ENCODE measurements at regions not wholly inside any gene's neighbourhood (a gene's known extent, or its start where the extent isn't known, plus 50 kb on each side); places are given as distances from the start of the nearest gene placed in this dataset.

- DNase-seq (ENCODE audit: low read depth in 2 of 2, low spot score in 1 of 2) = no peak
These were observed 640.2 kb downstream of the SATB2 start for GRCh38 chr2:198817536-198817935.

GRCh38 chr2:198815626-198816025, 642.1 kb downstream of the SATB2 start:
- no peak for DNase-seq (ENCODE audit: low read depth in 2 of 2, low spot score in 1 of 2)

- no peak for DNase-seq (ENCODE audit: low read depth in 2 of 2, low spot score in 1 of 2)
These were observed 646.5 kb downstream of the SATB2 start for GRCh38 chr2:198811198-198811597.

GRCh38 chr2:198809976-198810375, 647.8 kb downstream of the SATB2 start:
- DNase-seq (ENCODE audit: low read depth in 2 of 2, low spot score in 1 of 2) = no peak

GRCh38 chr2:198807131-198807530, 650.6 kb downstream of the SATB2 start:
- no peak for DNase-seq (ENCODE audit: low read depth in 2 of 2, low spot score in 1 of 2)

- no peak for DNase-seq (ENCODE audit: low read depth in 2 of 2, low spot score in 1 of 2)
These were observed 662.3 kb downstream of the SATB2 start for GRCh38 chr2:198795419-198795818.

GRCh38 chr2:198791623-198792022, 666.1 kb downstream of the SATB2 start:
- DNase-seq (ENCODE audit: low read depth in 2 of 2, low spot score in 1 of 2) = no peak

- no peak for DNase-seq (ENCODE audit: low read depth in 2 of 2, low spot score in 1 of 2)
These were observed 669.1 kb downstream of the SATB2 start for GRCh38 chr2:198788676-198789075.

GRCh38 chr2:198782734-198783133, 675.0 kb downstream of the SATB2 start:
- no peak for DNase-seq (ENCODE audit: low read depth in 2 of 2, low spot score in 1 of 2)

GRCh38 chr2:198776616-198777406, 680.9 kb downstream of the SATB2 start:
- DNase-seq (ENCODE audit: low read depth in 2 of 2, low spot score in 1 of 2) = no peak

GRCh38 chr2:198775737-198776136, 682.0 kb downstream of the SATB2 start:
- DNase-seq (ENCODE audit: low read depth in 2 of 2, low spot score in 1 of 2) = no peak

GRCh38 chr2:198774576-198774975, 683.2 kb downstream of the SATB2 start:
- no peak for DNase-seq (ENCODE audit: low read depth in 2 of 2, low spot score in 1 of 2)

GRCh38 chr2:198767694-198768093, 690.0 kb downstream of the SATB2 start:
- DNase-seq (ENCODE audit: low read depth in 2 of 2, low spot score in 1 of 2) = no peak

- no peak for DNase-seq (ENCODE audit: low read depth in 2 of 2, low spot score in 1 of 2)
These were observed 693.9 kb downstream of the SATB2 start for GRCh38 chr2:198763793-198764192.

- DNase-seq (ENCODE audit: low read depth in 2 of 2, low spot score in 1 of 2) = no peak
These were observed 695.3 kb downstream of the SATB2 start for GRCh38 chr2:198762441-198762840.

GRCh38 chr2:198757069-198757468, 700.7 kb downstream of the SATB2 start:
- no peak for DNase-seq (ENCODE audit: low read depth in 2 of 2, low spot score in 1 of 2)

- no peak for DNase-seq (ENCODE audit: low read depth in 2 of 2, low spot score in 1 of 2)
These were observed 701.6 kb downstream of the SATB2 start for GRCh38 chr2:198756166-198756565.

- DNase-seq (ENCODE audit: low read depth in 2 of 2, low spot score in 1 of 2) = no peak
These were observed 704.6 kb downstream of the SATB2 start for GRCh38 chr2:198753101-198753500.

- DNase-seq (ENCODE audit: low read depth in 2 of 2, low spot score in 1 of 2) = no peak
These were observed 708.4 kb downstream of the SATB2 start for GRCh38 chr2:198749364-198749763.

- no peak for DNase-seq (ENCODE audit: low read depth in 2 of 2, low spot score in 1 of 2)
These were observed 725.8 kb downstream of the SATB2 start for GRCh38 chr2:198731842-198732399.

GRCh38 chr2:198720266-198720665, 737.5 kb downstream of the SATB2 start:
- no peak for DNase-seq (ENCODE audit: low read depth in 2 of 2, low spot score in 1 of 2)

GRCh38 chr2:198717451-198717850, 740.3 kb downstream of the SATB2 start:
- no peak for DNase-seq (ENCODE audit: low read depth in 2 of 2, low spot score in 1 of 2)

GRCh38 chr2:198715302-198715835, 742.4 kb downstream of the SATB2 start:
- DNase-seq (ENCODE audit: low read depth in 2 of 2, low spot score in 1 of 2) = no peak

Data from stimulated activated CD8-positive, alpha-beta memory T cell treated with anti-CD3 and anti-CD28 coated beads, Interleukin-4, amount 100 ng/mL, for 4 hours (primary cell).